ENCODE measurements at regions not wholly inside any gene's neighbourhood (a gene's known extent, or its start where the extent isn't known, plus 50 kb on each side); places are given as distances from the start of the nearest gene placed in this dataset.

DNA sequence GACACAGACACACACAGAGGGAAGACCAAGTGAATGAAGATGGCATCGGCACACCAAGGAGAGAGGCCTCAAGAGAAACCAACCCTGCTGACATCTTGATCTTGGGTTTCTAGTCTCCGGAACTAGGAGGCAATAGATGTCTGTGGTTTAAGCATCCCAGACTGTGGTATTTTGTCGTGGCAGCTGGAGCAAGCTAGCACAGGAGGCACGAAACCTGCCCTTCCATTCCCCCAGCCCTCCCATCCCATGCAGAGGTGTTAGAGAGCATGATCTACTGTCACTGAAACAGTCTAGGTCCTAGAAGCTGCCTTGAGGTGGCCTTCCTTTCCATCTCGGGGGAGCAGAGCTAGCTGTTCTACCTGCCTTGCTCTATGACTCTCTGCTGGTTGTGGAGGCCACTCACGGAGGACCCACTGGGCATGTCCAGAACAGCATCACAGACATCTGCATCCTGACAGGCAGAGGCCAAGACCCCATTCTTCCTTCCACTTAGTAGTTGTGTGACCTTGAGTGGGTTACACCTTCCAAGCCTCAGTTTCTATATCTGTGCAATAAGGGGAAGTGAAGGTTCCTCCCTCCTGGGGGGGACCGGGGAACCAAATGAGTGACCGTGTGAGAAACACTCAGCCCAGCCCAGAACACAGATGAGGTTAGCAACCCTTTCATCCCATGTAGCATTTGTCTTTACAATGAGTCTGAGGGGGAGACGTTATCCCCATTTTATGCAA is 134.3 kb upstream of the BOD1 start:
- H4K20me1 ChIP-seq (ENCODE audit: insufficient read depth, low read depth, low read length), result no peaks in the 10 kb centered on the region
- DNase-seq, result no peak
- no peaks in the 10 kb centered on the region for H3K27me3 ChIP-seq (ENCODE audit: low read length)
- H3K9ac ChIP-seq (ENCODE audit: low read length), result no peak overlapping the region
- H3K79me2 ChIP-seq (ENCODE audit: low read length), result no peaks in the 10 kb centered on the region
- peaks cover 12% of the 10 kb centered on the region for H3K4me1 ChIP-seq (ENCODE audit: low read length)
- no peak overlapping the region for H3K27ac ChIP-seq (ENCODE audit: low read length)
- no peak overlapping the region for H2AFZ ChIP-seq (ENCODE audit: low read length)
- no peak overlapping the region for H3K4me2 ChIP-seq (ENCODE audit: low read depth, low read length, poor library complexity, severe bottlenecking)
- H3K4me3 ChIP-seq (ENCODE audit: low read length), result no peak overlapping the region
- H3K9me2 ChIP-seq (replicated peaks; ENCODE audit: insufficient read depth, low read length), result no peaks in the 10 kb centered on the region
- no peaks in the 10 kb centered on the region for H3K9me3 ChIP-seq (ENCODE audit: low read length)
- H3K36me3 ChIP-seq (ENCODE audit: insufficient read depth, low read length), result no peaks in the 10 kb centered on the region

DNA sequence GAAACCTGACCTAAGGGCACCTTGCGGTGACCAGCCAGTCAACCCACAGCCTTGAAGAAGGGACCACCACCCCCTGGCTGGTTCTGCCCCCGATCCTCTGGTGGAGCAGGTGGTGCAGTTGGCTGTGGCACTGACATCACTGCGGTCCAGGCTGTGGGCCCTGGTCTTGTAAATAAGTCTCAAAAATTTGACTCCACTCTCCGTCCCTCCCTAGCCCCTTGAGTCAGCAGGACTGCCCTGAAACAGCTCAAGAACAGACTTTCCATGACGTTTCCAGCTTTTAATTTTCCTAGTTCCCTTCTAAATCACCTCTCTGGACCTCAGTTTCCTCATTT is 134.8 kb upstream of the BOD1 start:
- Histone ChIP-seq H3K9me3 (ENCODE audit: low read length) (no peaks in the 10 kb centered on the region), H3K9ac (ENCODE audit: low read length) (no peak overlapping the region), H3K36me3 (ENCODE audit: insufficient read depth, low read length) (no peaks in the 10 kb centered on the region), H4K20me1 (ENCODE audit: insufficient read depth, low read depth, low read length) (no peaks in the 10 kb centered on the region), H3K9me2 (replicated peaks; ENCODE audit: insufficient read depth, low read length) (no peaks in the 10 kb centered on the region), H3K4me2 (ENCODE audit: low read depth, low read length, poor library complexity, severe bottlenecking) (no peak overlapping the region), H3K27me3 (ENCODE audit: low read length) (no peaks in the 10 kb centered on the region), H3K27ac (ENCODE audit: low read length) (no peak overlapping the region), H3K79me2 (ENCODE audit: low read length) (no peaks in the 10 kb centered on the region), H3K4me3 (ENCODE audit: low read length) (no peak overlapping the region), H2AFZ (ENCODE audit: low read length) (no peak overlapping the region), H3K4me1 (ENCODE audit: low read length) (peaks cover 8% of the 10 kb centered on the region)
- no peak for DNase-seq

DNA sequence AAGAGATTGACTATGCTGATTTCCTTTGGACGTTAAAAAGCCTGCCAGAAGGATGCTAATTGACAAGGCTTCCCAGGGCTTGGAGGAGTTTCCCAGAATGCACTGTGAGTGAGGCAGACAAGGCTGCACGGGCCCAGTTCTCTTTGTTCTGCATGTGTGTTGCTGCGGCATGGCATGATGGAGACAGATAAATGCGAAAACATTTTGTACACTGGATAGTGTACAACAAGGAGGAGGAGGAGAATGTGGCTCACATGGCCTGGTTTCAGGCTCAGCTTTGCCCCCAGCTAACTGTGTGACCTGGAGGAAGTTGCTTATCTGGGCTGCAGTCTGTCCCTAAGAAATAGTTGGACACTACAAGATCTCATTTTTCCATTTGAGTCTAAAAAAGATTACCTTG is 135.5 kb upstream of the CPEB4 start:
- H3K36me3 ChIP-seq (ENCODE audit: insufficient read depth, low read length), result no peaks in the 10 kb centered on the region
- no peak overlapping the region for H3K4me2 ChIP-seq (ENCODE audit: low read depth, low read length, poor library complexity, severe bottlenecking)
- no peaks in the 10 kb centered on the region for H4K20me1 ChIP-seq (ENCODE audit: insufficient read depth, low read depth, low read length)
- peaks cover 8% of the 10 kb centered on the region for H3K4me1 ChIP-seq (ENCODE audit: low read length)
- H3K4me3 ChIP-seq (ENCODE audit: low read length), result no peak overlapping the region
- H3K27ac ChIP-seq (ENCODE audit: low read length), result no peak overlapping the region
- H3K9me2 ChIP-seq (replicated peaks; ENCODE audit: insufficient read depth, low read length), result no peaks in the 10 kb centered on the region
- no peaks in the 10 kb centered on the region for H3K9me3 ChIP-seq (ENCODE audit: low read length)
- no peak overlapping the region for H3K9ac ChIP-seq (ENCODE audit: low read length)
- H3K27me3 ChIP-seq (ENCODE audit: low read length), result no peaks in the 10 kb centered on the region
- no peak for DNase-seq
- peak overlapping the region; percentile 41; the same call in 1 of the 2 replicates for H2AFZ ChIP-seq (ENCODE audit: low read length)
- H3K79me2 ChIP-seq (ENCODE audit: low read length), result no peaks in the 10 kb centered on the region

DNA sequence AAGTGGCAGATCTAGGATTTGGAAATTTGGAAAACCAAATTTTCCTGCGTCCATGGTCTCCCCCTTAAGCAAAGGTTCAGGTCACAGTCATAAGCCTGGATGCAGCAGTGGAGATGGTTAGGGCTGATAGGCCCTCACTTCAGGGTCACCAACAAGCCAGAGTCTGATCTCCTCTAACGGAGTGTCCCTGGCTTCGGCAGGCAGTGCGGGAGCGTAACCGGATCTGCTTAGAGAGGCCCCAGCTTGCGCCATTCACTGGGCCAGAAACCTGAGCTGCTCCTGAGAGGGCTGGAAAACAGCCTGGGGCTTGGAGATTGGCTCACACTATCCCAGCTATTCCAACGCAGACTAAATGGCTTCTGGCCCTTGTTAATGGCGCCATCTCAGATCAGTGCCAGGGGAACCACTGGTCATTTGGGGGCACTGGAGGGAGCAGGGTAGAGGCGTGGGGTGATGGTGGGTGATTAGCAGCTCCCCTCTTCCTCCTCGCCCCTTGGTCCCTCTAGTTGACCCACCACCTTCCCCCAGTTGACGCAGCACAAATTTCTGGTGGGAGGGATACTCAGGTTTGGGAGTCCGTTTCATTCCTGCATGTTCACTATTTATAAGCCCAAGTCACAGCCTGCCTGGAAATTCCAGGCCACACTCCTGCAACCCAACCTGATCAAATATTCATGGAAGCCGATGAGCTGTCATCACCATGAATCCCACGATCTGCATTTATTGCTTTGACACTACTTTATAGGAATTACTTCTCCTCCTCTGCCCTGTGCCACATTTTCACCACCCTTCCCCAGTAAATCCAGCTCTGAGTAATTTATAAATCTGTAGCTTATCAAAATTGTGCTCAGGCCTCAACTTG is 134.6 kb upstream of the CPEB4 start:
- Histone ChIP-seq H3K4me1 (ENCODE audit: low read length) (peaks cover 8% of the 10 kb centered on the region), H3K4me3 (ENCODE audit: low read length) (no peak overlapping the region), H4K20me1 (ENCODE audit: insufficient read depth, low read depth, low read length) (no peaks in the 10 kb centered on the region), H3K27ac (ENCODE audit: low read length) (no peak overlapping the region), H3K79me2 (ENCODE audit: low read length) (no peaks in the 10 kb centered on the region), H3K27me3 (ENCODE audit: low read length) (no peaks in the 10 kb centered on the region), H3K9me2 (replicated peaks; ENCODE audit: insufficient read depth, low read length) (no peaks in the 10 kb centered on the region), H3K9ac (ENCODE audit: low read length) (no peak overlapping the region), H3K4me2 (ENCODE audit: low read depth, low read length, poor library complexity, severe bottlenecking) (no peak overlapping the region), H3K36me3 (ENCODE audit: insufficient read depth, low read length) (no peaks in the 10 kb centered on the region), H3K9me3 (ENCODE audit: low read length) (no peaks in the 10 kb centered on the region), H2AFZ (ENCODE audit: low read length) (no peak overlapping the region)
- no peak for DNase-seq

DNA sequence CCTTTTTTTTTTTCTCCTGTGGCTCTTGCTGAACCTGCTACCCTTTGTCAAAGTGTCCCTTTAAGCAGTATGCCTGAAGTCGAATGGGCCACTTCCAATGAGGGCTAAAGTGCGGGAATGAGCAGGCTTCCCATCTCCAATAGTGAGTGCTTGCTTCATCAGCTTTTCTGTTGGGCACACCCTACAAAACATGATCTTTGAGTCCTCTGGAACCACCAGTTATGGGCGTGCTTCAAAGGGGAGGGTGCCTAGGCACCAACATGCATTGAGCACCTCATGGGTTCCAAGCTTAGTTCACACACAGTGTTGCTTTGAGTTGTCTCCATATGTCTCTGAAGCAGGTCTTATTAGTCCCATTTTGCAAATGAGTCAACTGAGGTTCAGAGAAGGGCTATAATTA is 132.8 kb upstream of the CPEB4 start:
- H3K4me2 ChIP-seq (ENCODE audit: low read depth, low read length, poor library complexity, severe bottlenecking), result no peak overlapping the region
- H3K36me3 ChIP-seq (ENCODE audit: insufficient read depth, low read length), result no peaks in the 10 kb centered on the region
- no peaks in the 10 kb centered on the region for H4K20me1 ChIP-seq (ENCODE audit: insufficient read depth, low read depth, low read length)

DNA sequence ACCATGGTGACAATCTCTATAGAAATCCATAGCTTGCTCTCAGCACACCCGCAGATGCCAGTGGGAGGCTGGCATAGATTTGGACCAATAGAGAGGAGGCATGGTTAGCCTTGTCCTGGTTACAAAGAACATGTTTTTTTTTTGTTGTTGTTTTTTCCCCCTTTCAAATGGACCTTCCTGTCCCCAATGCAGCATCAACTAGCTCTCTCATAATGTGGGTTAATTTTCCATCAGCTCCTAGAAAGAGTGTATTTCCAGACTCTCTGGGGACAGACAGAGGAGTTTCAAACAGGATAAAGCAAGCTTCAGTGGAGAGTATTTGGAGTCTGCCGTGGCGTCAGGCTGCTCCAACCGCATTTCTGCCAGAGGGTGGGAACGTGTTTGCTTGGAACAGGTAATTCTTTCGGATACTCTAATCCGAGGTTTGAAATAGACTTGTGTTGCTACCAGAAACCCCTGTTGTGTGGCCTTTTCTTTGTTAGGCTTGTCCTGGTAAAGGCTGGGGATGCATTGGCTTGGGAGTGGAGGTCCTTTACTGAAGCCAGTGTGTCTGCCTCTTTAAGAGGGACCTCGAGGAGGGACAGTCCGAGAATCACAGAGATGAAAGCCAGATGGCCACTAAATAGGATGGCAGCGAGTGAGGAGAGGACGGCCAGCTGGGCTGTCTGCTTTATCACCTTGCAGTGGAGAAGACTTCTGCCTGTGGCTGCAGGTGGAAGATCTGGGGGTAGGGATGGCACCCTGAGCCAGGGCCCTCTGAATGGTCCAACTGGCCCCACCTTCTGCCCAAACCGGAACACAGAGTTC is 130.5 kb upstream of the CPEB4 start:
- Histone ChIP-seq H3K27ac (ENCODE audit: low read length) (no peak overlapping the region), H3K9me3 (ENCODE audit: low read length) (no peaks in the 10 kb centered on the region), H3K9me2 (replicated peaks; ENCODE audit: insufficient read depth, low read length) (no peaks in the 10 kb centered on the region), H2AFZ (ENCODE audit: low read length) (no peak overlapping the region), H3K27me3 (ENCODE audit: low read length) (no peaks in the 10 kb centered on the region), H3K9ac (ENCODE audit: low read length) (no peak overlapping the region), H3K36me3 (ENCODE audit: insufficient read depth, low read length) (no peaks in the 10 kb centered on the region), H4K20me1 (ENCODE audit: insufficient read depth, low read depth, low read length) (no peaks in the 10 kb centered on the region), H3K4me1 (ENCODE audit: low read length) (no peaks in the 10 kb centered on the region), H3K4me3 (ENCODE audit: low read length) (no peak overlapping the region), H3K4me2 (ENCODE audit: low read depth, low read length, poor library complexity, severe bottlenecking) (no peak overlapping the region), H3K79me2 (ENCODE audit: low read length) (no peaks in the 10 kb centered on the region)
- no peak for DNase-seq

More for the DNA sequence above, 132.8 kb upstream of the CPEB4 start:
- Histone ChIP-seq H3K9ac (ENCODE audit: low read length) (no peak overlapping the region), H3K79me2 (ENCODE audit: low read length) (no peaks in the 10 kb centered on the region), H3K27ac (ENCODE audit: low read length) (no peak overlapping the region), H2AFZ (ENCODE audit: low read length) (no peak overlapping the region), H3K4me3 (ENCODE audit: low read length) (no peak overlapping the region), H3K9me3 (ENCODE audit: low read length) (no peaks in the 10 kb centered on the region), H3K9me2 (replicated peaks; ENCODE audit: insufficient read depth, low read length) (no peaks in the 10 kb centered on the region), H3K4me1 (ENCODE audit: low read length) (peaks cover 8% of the 10 kb centered on the region), H3K27me3 (ENCODE audit: low read length) (no peaks in the 10 kb centered on the region)
- DNase-seq, result no peak

DNA sequence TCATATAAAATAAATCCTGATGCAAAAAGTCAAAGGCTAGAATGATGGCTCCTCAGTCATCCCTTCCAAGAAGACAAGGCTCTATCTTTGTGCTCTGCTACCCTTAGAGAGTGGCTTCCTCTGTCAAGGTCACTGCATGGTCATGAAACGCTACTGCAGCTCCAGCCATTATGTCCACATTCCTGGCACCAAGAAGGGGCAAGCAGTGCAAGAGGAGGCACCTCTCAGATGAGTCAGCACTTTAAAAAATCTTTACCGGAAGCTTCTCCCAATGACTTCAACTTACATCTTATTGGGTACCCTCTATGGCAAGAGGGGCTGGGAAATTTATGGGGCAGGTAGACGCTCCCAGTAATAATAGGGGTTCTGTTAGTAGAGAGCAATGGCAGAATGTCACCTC is 129.5 kb upstream of the CPEB4 start:
- no peak overlapping the region for H3K4me2 ChIP-seq (ENCODE audit: low read depth, low read length, poor library complexity, severe bottlenecking)
- 0 out of 2 replicates have a peak, but pooled peaks cover 3% of the 10 kb centered on the region for H3K4me1 ChIP-seq (ENCODE audit: low read length)
- no peak overlapping the region for H3K4me3 ChIP-seq (ENCODE audit: low read length)
- no peaks in the 10 kb centered on the region for H3K9me3 ChIP-seq (ENCODE audit: low read length)
- no peaks in the 10 kb centered on the region for H4K20me1 ChIP-seq (ENCODE audit: insufficient read depth, low read depth, low read length)
- H3K36me3 ChIP-seq (ENCODE audit: insufficient read depth, low read length), result no peaks in the 10 kb centered on the region
- no peaks in the 10 kb centered on the region for H3K79me2 ChIP-seq (ENCODE audit: low read length)
- H3K27ac ChIP-seq (ENCODE audit: low read length), result no peak overlapping the region
- no peak overlapping the region for H2AFZ ChIP-seq (ENCODE audit: low read length)
- H3K9ac ChIP-seq (ENCODE audit: low read length), result no peak overlapping the region
- H3K9me2 ChIP-seq (replicated peaks; ENCODE audit: insufficient read depth, low read length), result no peaks in the 10 kb centered on the region
- H3K27me3 ChIP-seq (ENCODE audit: low read length), result no peaks in the 10 kb centered on the region
- DNase-seq, result no peak

DNA sequence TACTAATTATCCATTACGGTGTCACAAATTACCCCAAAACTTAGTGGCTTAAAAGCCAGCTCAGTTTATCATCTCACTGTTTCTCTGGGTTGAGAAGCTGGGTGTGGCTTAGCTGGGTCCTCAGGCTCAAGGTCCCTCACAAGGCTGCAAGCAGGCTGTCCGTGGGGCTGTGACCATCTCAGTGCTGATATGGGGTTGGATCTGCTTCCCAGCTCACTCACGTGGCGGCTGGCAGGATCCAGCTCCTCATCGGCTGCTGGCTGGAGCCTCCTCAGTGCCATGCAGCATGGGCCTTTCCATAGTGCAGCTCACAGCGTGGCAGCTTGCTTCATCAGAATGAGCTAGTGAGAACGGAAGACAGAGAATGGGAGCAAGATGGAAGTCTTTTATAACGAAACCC is 128.5 kb upstream of the CPEB4 start:
- no peaks in the 10 kb centered on the region for H3K9me3 ChIP-seq (ENCODE audit: low read length)
- no peak overlapping the region for H2AFZ ChIP-seq (ENCODE audit: low read length)
- no peak for DNase-seq
- no peak overlapping the region for H3K9ac ChIP-seq (ENCODE audit: low read length)
- no peaks in the 10 kb centered on the region for H4K20me1 ChIP-seq (ENCODE audit: insufficient read depth, low read depth, low read length)
- H3K36me3 ChIP-seq (ENCODE audit: insufficient read depth, low read length), result no peaks in the 10 kb centered on the region
- no peak overlapping the region for H3K4me2 ChIP-seq (ENCODE audit: low read depth, low read length, poor library complexity, severe bottlenecking)
- H3K9me2 ChIP-seq (replicated peaks; ENCODE audit: insufficient read depth, low read length), result no peaks in the 10 kb centered on the region
- H3K4me1 ChIP-seq (ENCODE audit: low read length), result peaks cover 14% of the 10 kb centered on the region
- no peaks in the 10 kb centered on the region for H3K79me2 ChIP-seq (ENCODE audit: low read length)
- no peaks in the 10 kb centered on the region for H3K27me3 ChIP-seq (ENCODE audit: low read length)
- no peak overlapping the region for H3K4me3 ChIP-seq (ENCODE audit: low read length)
- H3K27ac ChIP-seq (ENCODE audit: low read length), result no peak overlapping the region

Measured in Karpas-422 (cell line).